Stimulated activated memory B cell treated with anti-CD40 and anti-IgM and Interleukin-4, amounts not matched to agents 10 μg/mL and 1 μg/mL and 100 μg/mL, for 72 hours (primary cell): ENCODE measurements at regions not wholly inside any gene's neighbourhood (a gene's known extent, or its start where the extent isn't known, plus 50 kb on each side); places are given as distances from the start of the nearest gene placed in this dataset.

Source experiments
- ATAC-seq: fragments of 150-1000 bp; cut with Tn5 transposase; 2 replicates; pipeline ENCODE4 v1.10.0; 2021
- H3K27ac Mint-ChIP-seq: one replicate; pipeline ENCODE4 v1.8.0; 2022; ENCODE audit warnings: mild to moderate bottlenecking, mixed read lengths
- H3K27me3 Mint-ChIP-seq: one replicate; pipeline ENCODE4 v1.8.0; 2022; ENCODE audit warnings: mixed read lengths
- H3K36me3 Mint-ChIP-seq: one replicate; pipeline ENCODE4 v1.8.0; 2022; ENCODE audit warnings: mixed read lengths
- H3K4me1 Mint-ChIP-seq: one replicate; pipeline ENCODE4 v1.8.0; 2022; ENCODE audit warnings: mixed read lengths
- H3K4me3 Mint-ChIP-seq: one replicate; pipeline ENCODE4 v1.8.0; 2022; ENCODE audit warnings: mild to moderate bottlenecking, moderate library complexity, mixed read lengths
- H3K9me3 Mint-ChIP-seq: one replicate; pipeline ENCODE4 v1.8.0; 2022; ENCODE audit warnings: mixed read lengths

DNA sequence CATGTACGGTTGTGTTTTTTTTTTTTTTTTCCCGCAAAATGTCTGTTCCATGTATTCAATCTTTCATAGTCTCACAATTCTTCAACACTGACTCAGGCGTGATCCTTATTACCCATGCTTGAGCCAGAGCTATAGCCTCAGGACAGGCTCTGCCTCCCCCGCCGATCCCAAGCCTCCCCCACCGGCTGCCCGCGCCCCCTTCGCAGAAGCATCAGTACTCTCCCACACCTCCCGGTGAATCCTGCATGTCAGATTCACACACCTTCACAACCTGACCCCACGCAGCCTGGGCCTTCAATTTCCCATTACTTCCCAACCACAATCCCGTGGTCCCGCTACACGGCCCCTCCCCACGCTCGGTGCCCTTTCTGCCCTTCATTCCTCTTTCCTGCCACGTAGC lies 401.5 kb upstream of the JARID2 start:
- ATAC-seq, result no peak
- Mint-ChIP-seq H3K36me3 (peaks cover 5% of the 10 kb centered on the region), H3K27ac (no peak overlapping the region), H3K27me3 (peaks cover 9% of the 10 kb centered on the region), H3K9me3 (no peaks in the 10 kb centered on the region), H3K4me3 (no peak overlapping the region), H3K4me1 (no peaks in the 10 kb centered on the region)

DNA sequence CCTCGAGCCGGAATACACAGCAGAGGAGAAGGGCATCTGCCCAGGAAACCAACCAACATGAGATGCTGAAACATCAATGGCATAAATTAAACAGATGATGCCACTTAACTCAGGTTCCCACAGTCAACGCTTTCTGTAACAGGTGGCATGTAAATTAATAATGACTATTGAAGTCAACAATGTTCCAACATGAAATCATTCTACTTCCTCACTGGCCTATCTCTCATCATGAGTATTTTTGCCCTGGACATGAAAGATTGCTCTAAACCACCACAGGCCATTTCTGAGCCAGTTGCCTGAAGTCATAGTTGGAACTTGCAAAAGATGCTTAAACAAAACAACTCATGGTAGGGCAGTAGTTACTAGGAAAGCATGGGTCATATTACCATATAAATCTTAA lies 397.9 kb upstream of the JARID2 start:
- Mint-ChIP-seq H3K4me1 (no peaks in the 10 kb centered on the region), H3K9me3 (no peaks in the 10 kb centered on the region), H3K27me3 (no peaks in the 10 kb centered on the region), H3K27ac (no peak overlapping the region), H3K36me3 (no peaks in the 10 kb centered on the region), H3K4me3 (no peak overlapping the region)
- ATAC-seq, result no peak

DNA sequence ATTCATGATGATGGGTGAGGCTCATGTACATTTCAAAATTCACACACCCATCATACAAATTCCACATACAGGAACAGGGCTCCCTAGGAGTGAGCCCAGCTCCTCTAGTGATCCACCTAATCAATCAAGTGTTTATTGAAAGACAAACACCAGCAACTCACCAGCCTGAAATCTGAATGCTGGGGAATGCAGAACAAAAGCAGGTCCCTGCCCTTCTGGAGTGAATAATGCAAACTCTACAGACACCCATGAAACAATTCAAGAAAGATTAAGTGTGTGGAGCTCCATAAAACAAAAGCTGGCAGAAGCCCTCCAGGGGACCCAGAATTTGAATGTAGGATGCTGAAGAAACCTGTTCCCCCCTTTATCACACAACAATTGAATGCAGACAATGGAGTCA lies 396.7 kb upstream of the JARID2 start:
- no peak overlapping the region for H3K27ac Mint-ChIP-seq
- H3K9me3 Mint-ChIP-seq, result no peaks in the 10 kb centered on the region
- ATAC-seq, result no peak
- no peaks in the 10 kb centered on the region for H3K27me3 Mint-ChIP-seq
- H3K4me3 Mint-ChIP-seq, result no peak overlapping the region
- no peaks in the 10 kb centered on the region for H3K4me1 Mint-ChIP-seq
- no peaks in the 10 kb centered on the region for H3K36me3 Mint-ChIP-seq

DNA sequence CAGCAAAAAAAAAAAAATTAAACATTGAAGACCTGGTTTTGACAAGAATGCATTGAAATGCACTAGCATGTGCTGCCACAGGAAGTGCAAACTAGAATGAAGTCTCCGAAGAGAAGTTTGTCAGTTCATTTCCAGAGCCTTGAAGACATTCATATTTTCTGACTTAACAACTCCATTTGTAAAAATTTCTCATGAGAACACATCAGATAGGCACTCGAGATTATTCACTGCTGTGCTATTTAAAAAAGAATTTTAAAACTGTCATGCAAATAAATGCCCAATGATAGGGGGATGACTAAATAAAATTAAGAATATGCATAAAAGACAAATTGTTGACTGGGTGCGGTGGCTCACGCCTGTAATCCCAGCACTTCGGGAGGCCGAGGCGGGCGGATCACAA lies 394.6 kb upstream of the JARID2 start:
- Mint-ChIP-seq H3K36me3 (no peaks in the 10 kb centered on the region), H3K4me1 (no peaks in the 10 kb centered on the region)

DNA sequence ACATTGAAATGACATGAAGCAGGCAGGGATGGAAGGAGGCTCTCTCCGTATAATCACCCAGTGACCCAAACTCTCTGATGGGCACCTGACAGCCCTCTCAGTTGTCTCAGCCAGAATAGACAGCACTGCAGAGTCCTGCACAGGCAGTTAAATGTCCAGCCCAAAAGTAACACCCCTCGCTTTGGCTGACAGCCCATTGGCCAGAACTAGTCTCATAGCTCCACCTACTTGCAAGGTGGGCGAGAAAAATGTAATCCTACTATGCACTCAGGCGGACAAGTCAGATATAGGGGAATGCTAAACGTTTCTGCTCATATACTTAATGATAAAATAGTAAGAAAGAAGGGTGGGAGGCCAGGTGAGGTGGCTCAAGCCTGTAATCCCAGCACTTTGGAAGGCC lies 393.5 kb upstream of the JARID2 start:
- H3K27me3 Mint-ChIP-seq, result no peaks in the 10 kb centered on the region
- no peak overlapping the region for H3K27ac Mint-ChIP-seq
- H3K4me3 Mint-ChIP-seq, result no peak overlapping the region
- no peak for ATAC-seq
- H3K9me3 Mint-ChIP-seq, result no peaks in the 10 kb centered on the region
- H3K36me3 Mint-ChIP-seq, result no peaks in the 10 kb centered on the region
- H3K4me1 Mint-ChIP-seq, result peaks cover 6% of the 10 kb centered on the region

More for the DNA sequence above, 394.6 kb upstream of the JARID2 start:
- Mint-ChIP-seq H3K27me3 (no peaks in the 10 kb centered on the region), H3K4me3 (no peak overlapping the region), H3K9me3 (no peaks in the 10 kb centered on the region), H3K27ac (no peak overlapping the region)
- no peak for ATAC-seq

DNA sequence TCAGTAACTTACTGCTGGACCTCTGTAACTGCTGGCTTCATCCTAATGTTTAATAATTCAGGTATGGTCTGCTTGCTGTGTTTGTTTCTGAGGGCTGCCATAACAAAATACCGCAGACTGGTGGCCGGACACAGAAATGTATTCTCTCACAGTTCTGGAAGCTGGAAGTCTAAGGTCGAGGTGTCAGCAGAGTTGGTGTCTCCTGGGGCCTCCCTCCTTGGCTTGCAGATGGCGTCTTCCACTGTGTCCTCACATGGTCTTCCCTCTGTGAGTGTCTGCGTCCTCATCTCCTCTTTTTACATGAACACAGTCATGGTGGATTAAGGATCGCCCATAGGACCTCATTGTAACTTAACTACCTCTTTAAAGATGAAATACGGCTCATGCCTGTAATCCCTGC lies 389.7 kb upstream of the JARID2 start:
- Mint-ChIP-seq H3K9me3 (no peaks in the 10 kb centered on the region), H3K36me3 (no peaks in the 10 kb centered on the region), H3K4me1 (peaks cover 23% of the 10 kb centered on the region), H3K27me3 (no peaks in the 10 kb centered on the region), H3K27ac (no peak overlapping the region), H3K4me3 (no peak overlapping the region)
- no peak for ATAC-seq

DNA sequence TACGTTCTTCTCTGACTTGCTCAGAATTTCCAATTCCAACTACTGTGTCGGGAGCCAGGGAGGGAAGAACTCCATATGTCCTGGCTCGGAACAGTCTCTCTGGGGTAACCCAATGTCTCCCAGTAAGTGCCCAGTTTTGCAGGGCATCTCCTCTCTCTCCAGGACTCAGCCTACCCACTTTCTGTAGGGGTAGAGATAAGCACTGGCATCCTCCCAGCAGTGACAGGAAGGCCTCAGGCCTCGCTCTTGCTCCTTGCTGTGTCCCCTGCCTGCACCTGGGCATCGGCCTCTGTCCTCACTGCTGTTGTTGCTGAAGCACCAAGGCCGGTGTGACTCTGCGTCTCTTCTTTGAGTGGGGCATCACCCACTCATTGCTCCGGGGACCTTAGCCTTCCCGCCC lies 388.9 kb upstream of the JARID2 start:
- peaks cover 23% of the 10 kb centered on the region for H3K4me1 Mint-ChIP-seq
- no peaks in the 10 kb centered on the region for H3K9me3 Mint-ChIP-seq
- no peak for ATAC-seq
- H3K36me3 Mint-ChIP-seq, result no peaks in the 10 kb centered on the region
- peak overlapping the region; percentile 86 for H3K27ac Mint-ChIP-seq
- H3K4me3 Mint-ChIP-seq, result peak overlapping the region; percentile 57
- H3K27me3 Mint-ChIP-seq, result no peaks in the 10 kb centered on the region

DNA sequence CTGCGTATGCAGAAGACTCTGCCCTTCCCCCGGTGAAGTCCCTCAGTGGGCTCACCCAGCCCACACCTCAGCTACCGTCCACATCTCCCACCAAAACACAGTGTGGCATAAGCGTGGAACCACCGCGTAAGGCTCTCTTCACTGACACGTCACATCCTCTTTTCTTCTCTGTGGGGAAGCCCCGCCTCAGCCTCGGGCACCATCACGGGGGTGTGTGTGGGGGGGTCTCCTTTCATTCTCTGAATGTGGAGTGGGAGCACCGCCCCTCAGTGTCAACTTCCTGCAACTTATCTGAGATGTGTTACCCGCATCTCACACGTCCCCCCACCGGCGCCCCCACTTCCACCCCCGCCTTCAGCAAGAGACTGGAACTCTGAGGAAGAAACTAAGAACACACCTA lies 388.4 kb upstream of the JARID2 start:
- no peaks in the 10 kb centered on the region for H3K36me3 Mint-ChIP-seq
- no peaks in the 10 kb centered on the region for H3K9me3 Mint-ChIP-seq
- H3K4me3 Mint-ChIP-seq, result peak overlapping the region; percentile 57
- peak; percentile 85 for ATAC-seq
- H3K27me3 Mint-ChIP-seq, result no peaks in the 10 kb centered on the region
- H3K4me1 Mint-ChIP-seq, result peaks cover 23% of the 10 kb centered on the region
- H3K27ac Mint-ChIP-seq, result peak overlapping the region; percentile 86

DNA sequence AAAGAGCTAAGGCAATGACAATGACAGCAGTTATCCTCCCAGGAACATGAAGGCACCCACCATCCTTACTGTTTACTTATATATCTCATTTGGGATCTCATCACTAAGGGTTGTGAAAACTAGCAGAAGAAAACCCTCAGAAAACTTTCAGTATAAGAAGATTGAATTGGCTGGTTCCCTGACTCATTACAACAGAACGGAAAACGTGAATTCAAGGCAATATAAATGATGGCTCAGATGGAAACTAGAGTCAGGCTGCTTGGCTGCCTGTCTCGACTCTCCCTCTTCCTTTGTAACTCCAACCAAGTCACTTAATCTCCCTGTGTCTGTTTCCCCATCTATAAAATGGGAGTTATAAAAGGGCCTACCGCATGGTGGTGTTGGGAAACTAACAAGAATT lies 387.1 kb upstream of the JARID2 start:
- no peak overlapping the region for H3K4me3 Mint-ChIP-seq
- no peaks in the 10 kb centered on the region for H3K36me3 Mint-ChIP-seq
- no peaks in the 10 kb centered on the region for H3K9me3 Mint-ChIP-seq
- no peak for ATAC-seq
- H3K4me1 Mint-ChIP-seq, result peaks cover 23% of the 10 kb centered on the region
- H3K27ac Mint-ChIP-seq, result no peak overlapping the region
- no peaks in the 10 kb centered on the region for H3K27me3 Mint-ChIP-seq

DNA sequence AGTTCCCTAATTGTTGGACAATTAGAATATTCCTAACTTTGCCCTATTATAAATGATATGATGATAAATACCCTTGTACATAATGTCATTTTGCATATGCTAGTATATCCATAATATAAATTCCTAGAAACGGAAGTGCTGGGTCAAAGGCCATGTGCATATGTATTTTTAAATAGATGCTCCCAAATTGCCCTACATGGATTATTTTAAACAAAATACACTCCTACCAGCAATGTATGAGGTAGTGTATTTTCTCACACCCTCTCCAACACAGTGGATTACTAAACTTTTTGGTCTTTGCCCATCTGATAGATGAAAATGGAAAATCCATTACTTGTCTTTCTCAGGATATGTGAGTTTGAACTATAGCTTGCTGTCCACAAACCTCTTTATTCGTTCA lies 385.1 kb upstream of the JARID2 start:
- peaks cover 29% of the 10 kb centered on the region for H3K4me1 Mint-ChIP-seq

DNA sequence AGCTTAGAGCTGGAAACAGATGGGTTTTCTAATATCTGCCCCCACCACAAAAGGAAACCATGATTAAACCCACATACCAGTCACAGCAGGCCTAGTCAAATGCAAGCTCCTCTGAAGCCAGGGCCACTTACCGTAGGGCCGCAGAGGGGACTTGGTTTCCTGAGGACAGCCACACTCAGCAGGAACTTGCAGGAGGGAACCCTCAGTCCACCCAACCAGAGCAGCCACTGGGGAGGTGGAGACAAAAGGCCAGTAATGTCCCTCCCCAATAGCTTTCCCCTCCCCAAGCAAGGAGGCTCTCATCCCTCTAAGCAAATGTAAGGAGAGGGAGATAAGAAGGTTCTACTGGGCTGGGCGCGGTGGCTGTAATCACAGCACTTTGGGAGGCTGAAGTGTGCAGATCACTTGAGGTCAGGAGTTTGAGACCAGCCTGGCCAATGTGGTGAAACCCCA lies 384.4 kb upstream of the JARID2 start:
- Mint-ChIP-seq H3K4me3 (no peak overlapping the region), H3K9me3 (no peaks in the 10 kb centered on the region), H3K36me3 (no peaks in the 10 kb centered on the region), H3K27me3 (no peaks in the 10 kb centered on the region), H3K4me1 (peaks cover 32% of the 10 kb centered on the region), H3K27ac (no peak overlapping the region)
- ATAC-seq, result peak; percentile 14

More for the DNA sequence above, 385.1 kb upstream of the JARID2 start:
- Mint-ChIP-seq H3K9me3 (no peaks in the 10 kb centered on the region), H3K27ac (no peak overlapping the region), H3K27me3 (no peaks in the 10 kb centered on the region), H3K36me3 (no peaks in the 10 kb centered on the region), H3K4me3 (no peak overlapping the region)
- ATAC-seq, result no peak

DNA sequence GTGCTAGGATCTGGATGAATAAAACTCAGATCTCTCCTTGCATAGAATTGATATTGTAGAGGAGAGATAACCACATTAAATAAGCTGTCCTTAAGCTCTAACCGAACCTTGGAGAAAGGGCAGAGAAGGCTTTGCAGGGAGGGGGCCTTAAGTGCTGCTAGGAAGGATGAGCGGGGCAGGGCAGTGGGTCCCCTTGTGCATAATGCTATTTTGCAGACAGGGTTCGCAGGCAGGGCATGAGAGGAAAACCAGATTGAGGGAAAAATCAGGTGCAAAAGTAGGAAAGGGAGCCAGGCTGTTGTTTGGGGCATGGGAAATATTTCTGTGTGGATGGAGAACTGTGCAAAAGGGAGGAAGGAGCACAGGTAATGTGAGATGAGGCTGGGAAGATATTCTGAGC lies 383.0 kb upstream of the JARID2 start:
- Mint-ChIP-seq H3K9me3 (no peaks in the 10 kb centered on the region), H3K27me3 (no peaks in the 10 kb centered on the region), H3K4me1 (peaks cover 21% of the 10 kb centered on the region), H3K27ac (no peak overlapping the region), H3K4me3 (no peak overlapping the region), H3K36me3 (no peaks in the 10 kb centered on the region)
- ATAC-seq, result no peak

DNA sequence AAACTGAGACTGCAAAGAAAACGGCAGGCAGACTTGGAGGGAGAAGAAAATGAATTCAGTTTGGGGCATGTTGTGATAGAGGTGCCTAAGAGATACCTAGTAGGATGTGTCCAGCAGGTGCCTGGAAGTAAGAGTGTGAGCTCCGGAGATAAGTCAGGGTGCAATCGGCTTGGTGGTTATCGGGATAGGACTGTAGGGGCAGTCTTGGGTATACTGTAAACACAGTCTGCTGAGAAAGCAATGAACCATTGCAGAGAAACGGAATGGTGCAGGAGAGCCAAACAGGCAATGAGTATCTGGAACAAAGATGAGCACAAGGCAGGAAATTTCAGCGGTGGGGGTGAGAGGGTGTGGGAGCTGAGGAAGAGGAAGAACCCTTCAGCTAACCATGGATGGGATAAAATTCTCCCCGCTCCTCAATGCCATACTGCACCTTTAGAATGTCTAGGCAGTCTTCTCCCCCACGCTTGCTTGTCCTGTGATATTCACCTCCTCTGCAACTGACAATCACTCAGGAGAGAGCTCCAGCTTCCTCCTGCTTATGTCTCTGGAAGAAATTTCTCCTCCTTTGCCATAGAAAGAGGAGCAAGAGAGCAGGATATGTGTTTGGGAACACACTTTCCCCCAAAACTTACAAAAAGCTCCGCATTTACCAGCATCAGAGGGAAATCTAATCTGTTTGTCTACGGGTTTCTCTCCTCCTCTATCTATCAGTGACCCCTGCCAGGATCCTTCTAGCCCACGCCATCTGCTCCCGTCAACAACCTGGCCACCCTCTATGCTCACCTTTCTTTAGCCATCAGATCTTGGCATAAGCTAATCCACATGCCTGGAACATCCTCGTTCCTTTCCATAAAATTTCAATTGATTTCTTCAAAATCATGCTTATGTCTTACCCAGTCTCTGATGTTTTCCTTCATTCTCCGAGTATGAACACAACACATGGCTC lies 381.7 kb upstream of the JARID2 start:
- peak overlapping the region; percentile 4 for H3K27ac Mint-ChIP-seq
- no peaks in the 10 kb centered on the region for H3K27me3 Mint-ChIP-seq
- H3K9me3 Mint-ChIP-seq, result no peaks in the 10 kb centered on the region
- no peaks in the 10 kb centered on the region for H3K36me3 Mint-ChIP-seq
- ATAC-seq, result no peak
- no peak overlapping the region for H3K4me3 Mint-ChIP-seq
- peaks cover 17% of the 10 kb centered on the region for H3K4me1 Mint-ChIP-seq

DNA sequence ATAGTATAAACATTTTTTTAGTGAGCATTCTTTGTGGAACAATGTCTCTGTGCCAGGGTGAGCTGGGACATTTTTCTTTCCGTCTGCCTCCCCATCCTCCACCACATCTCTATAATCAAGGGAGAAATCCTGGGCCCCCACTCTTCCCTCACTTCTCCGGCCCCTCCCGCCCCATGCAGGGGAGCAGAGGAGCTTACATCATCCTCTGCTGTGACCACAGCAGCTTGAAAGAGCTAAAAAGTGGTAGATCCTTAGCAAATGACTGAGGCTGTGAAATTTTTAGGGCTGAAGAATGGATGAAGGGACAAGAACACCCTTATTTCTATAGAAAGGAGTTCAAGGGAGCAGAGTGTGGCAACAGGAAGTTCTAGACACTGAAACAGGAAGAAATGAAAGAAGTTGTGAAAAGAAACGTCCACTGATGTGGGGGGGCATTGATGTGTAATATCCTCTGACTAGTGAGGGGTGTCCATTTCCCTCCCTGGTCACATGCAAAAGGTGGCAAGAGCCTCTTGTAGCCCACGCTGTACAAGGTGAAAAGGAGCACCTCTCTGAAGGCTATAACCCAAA lies 380.3 kb upstream of the JARID2 start:
- ATAC-seq, result peak; percentile 70

DNA sequence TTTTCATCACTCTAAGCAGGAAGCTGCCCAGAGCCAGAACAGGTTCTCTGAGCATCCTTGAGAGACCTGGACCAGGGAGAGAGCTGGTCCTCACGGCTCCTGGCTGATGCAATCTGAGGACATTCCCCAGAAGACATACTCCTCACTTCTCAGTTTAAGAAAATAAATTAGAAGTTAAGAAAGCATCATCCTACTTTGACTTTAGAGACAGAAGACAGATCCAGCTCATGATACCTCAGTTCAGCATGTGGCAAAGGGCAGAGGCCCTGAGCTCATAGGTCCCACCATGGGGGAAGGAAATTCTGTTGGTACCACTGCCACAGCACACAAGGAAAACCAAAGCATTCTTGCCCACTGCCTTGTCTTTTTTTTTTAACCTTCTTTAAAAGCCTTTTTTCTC lies 378.1 kb upstream of the JARID2 start:
- Mint-ChIP-seq H3K27me3 (no peaks in the 10 kb centered on the region), H3K9me3 (no peaks in the 10 kb centered on the region), H3K36me3 (no peaks in the 10 kb centered on the region), H3K27ac (no peak overlapping the region), H3K4me1 (peaks cover 16% of the 10 kb centered on the region), H3K4me3 (no peak overlapping the region)
- no peak for ATAC-seq

More for the DNA sequence above, 380.3 kb upstream of the JARID2 start:
- peaks cover 14% of the 10 kb centered on the region for H3K4me1 Mint-ChIP-seq
- H3K36me3 Mint-ChIP-seq, result no peaks in the 10 kb centered on the region
- no peaks in the 10 kb centered on the region for H3K9me3 Mint-ChIP-seq
- H3K27me3 Mint-ChIP-seq, result no peaks in the 10 kb centered on the region
- no peak overlapping the region for H3K4me3 Mint-ChIP-seq
- H3K27ac Mint-ChIP-seq, result peak overlapping the region; percentile 71

DNA sequence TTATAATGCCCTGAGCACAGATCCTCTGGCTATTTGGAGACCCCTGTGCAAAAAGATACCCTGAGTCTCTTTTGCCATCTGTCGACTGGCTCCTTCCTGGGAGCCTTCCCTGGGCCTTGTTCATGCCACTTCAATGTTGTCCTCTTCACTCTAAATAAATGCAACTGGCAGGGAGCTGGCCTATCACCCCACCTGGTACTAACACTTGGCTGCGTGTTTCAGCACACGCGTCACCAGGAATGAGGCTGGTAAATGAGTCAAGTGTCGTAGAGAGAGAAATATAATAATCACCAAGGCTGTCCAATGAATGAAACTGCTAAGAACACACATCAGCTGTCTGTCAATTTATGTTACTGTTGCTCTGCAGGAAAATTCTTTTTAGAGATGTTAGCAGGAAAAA lies 374.6 kb upstream of the JARID2 start:
- H3K9me3 Mint-ChIP-seq, result no peaks in the 10 kb centered on the region
- H3K4me3 Mint-ChIP-seq, result no peak overlapping the region
- no peak for ATAC-seq
- H3K36me3 Mint-ChIP-seq, result no peaks in the 10 kb centered on the region
- H3K27ac Mint-ChIP-seq, result no peak overlapping the region
- H3K4me1 Mint-ChIP-seq, result peaks cover 31% of the 10 kb centered on the region
- H3K27me3 Mint-ChIP-seq, result no peaks in the 10 kb centered on the region
